Fibroblast of skin of right biceps (primary cell): ENCODE measurements at regions not wholly inside any gene's neighbourhood (a gene's known extent, or its start where the extent isn't known, plus 50 kb on each side); places are given as distances from the start of the nearest gene placed in this dataset.

Experiments used
- DNase-seq: peaks from one replicate; pipeline ENCODE4 v3.0.0-alpha.2; 2013

DNA sequence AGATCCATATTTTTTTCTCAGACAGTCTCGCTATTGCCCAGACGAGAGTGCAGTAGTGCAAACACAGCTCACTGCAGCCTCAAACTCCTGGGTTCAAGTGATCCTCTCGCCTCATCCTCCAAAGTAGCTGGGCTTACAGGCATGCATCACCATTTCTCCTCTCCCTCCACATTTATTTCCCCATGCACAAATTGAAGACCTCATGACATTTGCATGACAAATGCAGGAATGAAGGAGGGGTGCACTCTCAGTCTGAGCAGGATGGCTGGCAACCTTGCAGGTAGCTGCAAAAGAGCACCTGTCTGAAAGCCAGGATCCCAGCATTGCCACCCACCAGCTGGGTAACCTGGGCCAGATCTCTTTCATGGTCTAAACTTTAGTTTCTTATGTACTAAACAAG, 111.2 kb downstream of the SH3TC2 start:
- DNase-seq = no peak

DNA sequence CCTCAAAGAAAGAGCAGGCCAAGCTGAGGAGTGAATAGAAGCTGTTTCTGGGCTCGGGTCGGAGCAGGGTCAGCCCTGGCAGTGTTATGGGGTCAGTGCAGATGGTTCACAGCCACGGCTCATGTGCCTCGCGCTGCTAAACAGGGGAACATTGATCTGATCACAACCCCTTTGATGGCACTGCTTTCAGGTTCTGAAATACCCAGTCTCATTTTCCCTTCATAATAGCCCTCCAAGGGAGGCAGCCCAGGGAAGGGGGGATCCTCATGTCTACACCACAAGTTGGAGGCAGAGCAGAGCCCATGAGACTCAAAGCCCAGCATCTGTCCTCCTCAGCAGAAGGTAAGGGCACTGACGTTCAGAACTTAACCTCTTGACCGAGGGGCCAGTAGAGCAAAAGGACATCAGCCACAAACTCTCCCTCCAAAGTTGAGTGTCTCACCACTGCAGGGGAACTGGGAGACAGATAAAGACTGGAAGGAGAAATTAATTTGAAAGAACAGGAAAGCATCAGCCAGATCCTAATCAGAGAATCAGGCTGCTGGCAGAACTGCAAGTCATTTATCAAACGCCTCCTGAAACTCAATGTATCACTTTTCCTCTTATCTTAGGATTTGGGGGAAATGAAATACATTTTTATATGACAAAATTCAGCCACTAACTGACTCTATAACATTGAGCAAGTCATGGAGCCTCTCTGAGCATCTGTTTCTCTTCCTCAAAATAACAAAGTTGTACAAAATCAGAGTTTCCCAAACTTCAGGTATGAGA, 110.6 kb downstream of the SH3TC2 start:
- no peak for DNase-seq

DNA sequence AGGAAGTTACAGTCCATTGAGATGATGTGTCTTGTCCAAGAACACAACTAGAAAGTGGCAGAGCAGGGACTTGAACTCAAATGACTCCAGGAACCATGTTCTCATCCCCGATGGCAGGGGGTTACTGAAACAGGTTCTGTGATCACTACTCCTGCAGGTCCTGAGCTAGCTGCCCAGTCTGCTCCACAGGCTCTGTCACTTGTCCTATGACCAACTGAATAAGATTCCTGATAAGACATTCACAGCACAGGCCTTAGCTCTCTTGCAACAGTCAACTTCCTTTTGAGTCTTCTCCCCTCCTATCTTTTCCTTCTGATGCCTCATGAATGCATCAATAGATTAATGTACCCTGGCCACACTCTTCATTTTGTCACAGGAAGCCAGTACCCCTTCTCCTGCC, 109.2 kb downstream of the SH3TC2 start:
- no peak for DNase-seq
